Large intestine (tissue), 3 donors: ENCODE measurements at regions not wholly inside any gene's neighbourhood (a gene's known extent, or its start where the extent isn't known, plus 50 kb on each side); places are given as distances from the start of the nearest gene placed in this dataset.

Experiments used
- DNase-seq, 2 donors: peaks; one replicate each; pipeline versions ENCODE4 v3.0.0 to v3.0.0-alpha.2; 2013
- H3K27ac ChIP-seq: one replicate; pipeline ENCODE4 v1.5.1; 2013; ENCODE audit warnings: low read length
- H3K27me3 ChIP-seq: 2 replicates; pipeline ENCODE4 v1.6.1; 2013; ENCODE audit warnings: low read length; ENCODE audit not compliant: control insufficient read depth, insufficient read depth
- H3K36me3 ChIP-seq: 2 replicates; pipeline ENCODE4 v1.6.1; 2013; ENCODE audit warnings: low read length; ENCODE audit not compliant: control insufficient read depth, insufficient read depth
- H3K4me1 ChIP-seq: one replicate; pipeline ENCODE4 v1.6.1; 2013; ENCODE audit warnings: low read length; ENCODE audit not compliant: control insufficient read depth, insufficient read depth
- H3K4me3 ChIP-seq: one replicate; pipeline ENCODE4 v1.5.1; 2013; ENCODE audit warnings: low read length
- H3K9me3 ChIP-seq: one replicate; pipeline ENCODE4 v1.6.1; 2013; ENCODE audit warnings: mild to moderate bottlenecking, low read depth, low read length, moderate library complexity; ENCODE audit not compliant: control insufficient read depth
- WGBS: methylation state at CpG from one replicate; pipeline ENCODE4 v1.1.5; 2013; ENCODE audit warnings: low lambda C conversion rate; ENCODE audit not compliant: insufficient coverage; 5-methylcytosine and 5-hydroxymethylcytosine counted together

- no peak overlapping the region for H3K4me3 ChIP-seq
- DNase-seq = no peak
- no peaks in the 10 kb centered on the region for H3K9me3 ChIP-seq
- H3K36me3 ChIP-seq = no peaks in the 10 kb centered on the region
- 63% methylated on average over 1 of the region's 1 CpG for WGBS
- no peak overlapping the region for H3K27ac ChIP-seq
- no peaks in the 10 kb centered on the region for H3K4me1 ChIP-seq
- no peaks in the 10 kb centered on the region for H3K27me3 ChIP-seq
These were observed 636.6 kb downstream of the FAT4 start for GRCh38 chr4:125951261-125951887.

GRCh38 chr4:125952631-125953030 lies 637.9 kb downstream of the FAT4 start:
- Histone ChIP-seq H3K4me1 (no peaks in the 10 kb centered on the region), H3K9me3 (no peaks in the 10 kb centered on the region), H3K36me3 (no peaks in the 10 kb centered on the region), H3K4me3 (no peak overlapping the region), H3K27me3 (no peaks in the 10 kb centered on the region), H3K27ac (no peak overlapping the region)
- no peak for DNase-seq

DNA sequence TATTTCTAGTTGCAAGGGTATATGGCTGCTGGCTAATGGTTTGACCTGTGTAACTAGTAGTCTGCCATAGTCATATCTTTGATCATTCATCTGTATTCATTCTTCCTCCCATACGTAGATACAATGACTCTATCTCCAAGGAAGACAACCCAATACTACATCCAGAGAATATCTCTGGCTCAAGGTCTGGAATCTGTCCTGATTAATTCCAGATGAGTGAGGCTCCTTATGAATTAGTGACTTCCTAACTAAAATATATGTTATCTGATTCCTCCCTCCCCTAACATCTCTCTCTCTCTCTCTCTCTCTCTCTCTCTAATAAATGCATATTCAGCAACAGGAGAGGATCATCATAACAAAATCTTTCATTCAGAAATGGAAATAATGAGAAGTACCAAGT lies 641.5 kb downstream of the FAT4 start:
- Histone ChIP-seq H3K4me3 (no peak overlapping the region), H3K36me3 (no peaks in the 10 kb centered on the region), H3K4me1 (no peaks in the 10 kb centered on the region), H3K27ac (no peak overlapping the region), H3K9me3 (no peaks in the 10 kb centered on the region), H3K27me3 (no peaks in the 10 kb centered on the region)
- no peak for DNase-seq
- 100% methylated on average over 1 of the region's 1 CpG for WGBS

DNA sequence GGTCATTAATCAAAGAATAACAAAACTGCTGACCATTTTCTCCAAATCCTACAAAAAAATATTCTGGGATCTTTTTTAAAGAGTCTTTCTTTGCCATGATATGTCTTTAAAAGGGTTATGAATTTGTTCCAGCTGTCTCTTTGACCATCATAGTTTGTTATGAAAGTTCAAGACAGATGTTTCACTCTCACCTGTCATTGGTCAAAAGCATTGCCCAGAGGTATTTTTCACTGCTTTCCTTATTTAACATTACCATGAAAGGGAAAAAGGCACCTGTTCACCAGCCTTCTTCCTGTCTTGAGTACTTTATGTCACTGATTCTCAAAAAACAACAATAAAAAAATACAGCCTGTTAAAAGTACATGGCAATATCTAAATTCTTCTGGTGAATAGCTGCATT lies 643.8 kb downstream of the FAT4 start:
- Histone ChIP-seq H3K27me3 (no peaks in the 10 kb centered on the region), H3K9me3 (no peaks in the 10 kb centered on the region), H3K4me3 (no peak overlapping the region), H3K27ac (no peak overlapping the region), H3K36me3 (no peaks in the 10 kb centered on the region), H3K4me1 (no peaks in the 10 kb centered on the region)
- DNase-seq = no peak

- no peak for DNase-seq
- Histone ChIP-seq H3K9me3 (no peaks in the 10 kb centered on the region), H3K27me3 (no peaks in the 10 kb centered on the region), H3K4me3 (no peak overlapping the region), H3K27ac (no peak overlapping the region), H3K36me3 (no peaks in the 10 kb centered on the region), H3K4me1 (no peaks in the 10 kb centered on the region)
- WGBS = 90% methylated on average over 2 of the region's 5 CpGs
These were observed 646.9 kb downstream of the FAT4 start for GRCh38 chr4:125961626-125962025.

- Histone ChIP-seq H3K36me3 (no peaks in the 10 kb centered on the region), H3K27me3 (no peaks in the 10 kb centered on the region), H3K27ac (no peak overlapping the region), H3K9me3 (no peaks in the 10 kb centered on the region), H3K4me1 (no peaks in the 10 kb centered on the region), H3K4me3 (no peak overlapping the region)
- no CpG with 5 or more reads among the region's 4 CpGs for WGBS
- DNase-seq = no peak
These were observed 661.2 kb downstream of the FAT4 start for GRCh38 chr4:125975861-125976397.

DNA sequence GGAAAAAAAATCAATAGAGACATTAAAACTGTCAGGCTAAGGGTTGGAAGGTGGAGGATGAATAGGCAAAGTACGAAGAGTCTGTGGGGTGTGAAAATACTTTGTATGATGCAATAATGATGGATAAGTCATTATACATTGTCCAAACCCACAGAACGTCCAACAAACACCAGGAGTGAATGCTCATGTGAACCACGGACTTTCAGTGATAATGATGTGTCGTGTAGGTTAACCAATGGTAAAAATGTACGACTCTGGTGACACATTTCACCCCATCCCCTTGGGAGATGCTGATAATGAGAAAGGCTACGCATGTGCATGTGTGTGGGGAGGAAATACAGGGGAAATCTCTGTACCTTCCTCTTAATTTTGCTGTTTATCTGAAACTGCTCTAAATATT lies 665.2 kb downstream of the FAT4 start:
- WGBS = 100% methylated on average over 1 of the region's 6 CpGs
- Histone ChIP-seq H3K27me3 (no peaks in the 10 kb centered on the region), H3K27ac (no peak overlapping the region), H3K4me3 (no peak overlapping the region), H3K36me3 (no peaks in the 10 kb centered on the region), H3K9me3 (no peaks in the 10 kb centered on the region), H3K4me1 (no peaks in the 10 kb centered on the region)
- DNase-seq = no peak

GRCh38 chr4:125983168-125983567 lies 668.4 kb downstream of the FAT4 start:
- no peaks in the 10 kb centered on the region for H3K4me1 ChIP-seq
- H3K9me3 ChIP-seq = no peaks in the 10 kb centered on the region
- no peaks in the 10 kb centered on the region for H3K36me3 ChIP-seq
- no peak overlapping the region for H3K4me3 ChIP-seq
- WGBS = no CpG with 5 or more reads among the region's 1 CpG
- H3K27me3 ChIP-seq = no peaks in the 10 kb centered on the region
- DNase-seq = no peak
- no peak overlapping the region for H3K27ac ChIP-seq

DNA sequence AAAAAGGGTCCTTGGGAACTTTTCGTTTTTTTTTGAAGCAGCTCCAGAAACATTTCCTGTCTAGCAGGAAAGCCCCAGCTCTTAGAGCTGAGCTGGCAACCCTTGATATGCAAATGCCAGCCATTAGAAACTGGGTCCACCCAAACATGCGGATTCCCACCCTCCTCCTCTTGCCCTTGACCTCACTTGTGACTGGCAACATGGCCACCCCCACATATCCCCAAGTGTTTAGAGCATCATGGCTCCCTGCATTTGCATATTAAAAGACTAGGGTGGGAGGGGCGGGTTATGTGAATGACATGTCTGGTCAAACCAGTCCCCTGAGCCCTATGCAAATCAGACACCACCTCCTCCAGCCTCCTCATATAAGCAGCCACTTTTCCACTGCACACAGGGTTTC lies 671.1 kb downstream of the FAT4 start:
- H3K36me3 ChIP-seq = no peaks in the 10 kb centered on the region
- H3K27me3 ChIP-seq = no peaks in the 10 kb centered on the region
- WGBS = no CpG with 5 or more reads among the region's 3 CpGs
- H3K4me1 ChIP-seq = no peaks in the 10 kb centered on the region
- no peak overlapping the region for H3K4me3 ChIP-seq
- no peaks in the 10 kb centered on the region for H3K9me3 ChIP-seq
- H3K27ac ChIP-seq = no peak overlapping the region
- DNase-seq = no peak

DNA sequence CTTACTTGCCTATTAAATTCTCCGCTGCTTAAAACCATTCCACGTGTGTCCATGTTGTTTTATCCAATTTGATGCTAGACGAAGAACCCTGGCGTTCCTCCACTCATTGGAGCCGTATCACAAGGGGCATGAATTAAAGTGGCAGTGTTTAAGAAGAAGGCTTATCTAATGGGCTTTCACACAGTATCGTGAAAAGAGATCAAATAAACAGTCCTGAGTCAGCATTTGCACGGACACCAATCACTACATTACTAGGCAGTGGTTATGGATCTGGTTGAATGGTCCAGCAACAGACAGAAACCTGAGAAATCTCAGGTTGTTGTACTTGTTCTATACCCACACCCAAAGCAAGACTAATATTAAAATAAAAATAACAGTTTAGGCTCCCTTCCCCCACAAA lies 671.6 kb downstream of the FAT4 start:
- no peaks in the 10 kb centered on the region for H3K27me3 ChIP-seq
- no peaks in the 10 kb centered on the region for H3K4me1 ChIP-seq
- no peak for DNase-seq
- H3K4me3 ChIP-seq = no peak overlapping the region
- H3K9me3 ChIP-seq = no peaks in the 10 kb centered on the region
- H3K27ac ChIP-seq = no peak overlapping the region
- no peaks in the 10 kb centered on the region for H3K36me3 ChIP-seq
- WGBS = 95% methylated on average over 3 of the region's 7 CpGs

DNA sequence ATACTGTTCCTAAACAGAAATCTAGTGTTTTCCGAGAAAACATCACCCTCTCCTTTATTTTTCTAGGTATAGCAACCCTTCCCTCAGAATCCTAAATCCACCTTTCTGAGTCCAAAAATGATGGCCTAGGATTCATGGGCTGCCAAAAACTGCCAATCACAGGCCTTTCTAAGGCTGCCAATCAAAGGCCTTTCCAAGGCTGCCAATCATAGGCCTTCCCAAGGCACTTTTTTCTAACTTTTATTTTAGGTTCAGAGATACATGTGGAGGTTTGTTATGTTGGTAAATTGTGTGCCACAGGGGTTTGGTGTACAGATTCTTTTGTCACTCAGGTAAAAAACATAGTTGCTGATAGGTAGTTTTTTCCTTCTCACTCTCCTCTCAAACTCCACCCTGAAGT lies 673.7 kb downstream of the FAT4 start:
- H3K9me3 ChIP-seq = no peaks in the 10 kb centered on the region
- H3K27me3 ChIP-seq = no peaks in the 10 kb centered on the region
- no peaks in the 10 kb centered on the region for H3K4me1 ChIP-seq
- no peaks in the 10 kb centered on the region for H3K36me3 ChIP-seq
- 100% methylated on average over 1 of the region's 1 CpG for WGBS
- DNase-seq = no peak
- no peak overlapping the region for H3K27ac ChIP-seq
- H3K4me3 ChIP-seq = no peak overlapping the region
